GM19043 (cell line): ENCODE measurements at regions not wholly inside any gene's neighbourhood (a gene's known extent, or its start where the extent isn't known, plus 50 kb on each side); places are given as distances from the start of the nearest gene placed in this dataset.

Experiments used
- ATAC-seq: cut with Tn5 transposase; IDR thresholded peaks from one replicate; pipeline ENCODE4 v1.9.1; 2021; ENCODE audit warnings: low read depth; ENCODE audit not compliant: unreplicated experiment

DNA sequence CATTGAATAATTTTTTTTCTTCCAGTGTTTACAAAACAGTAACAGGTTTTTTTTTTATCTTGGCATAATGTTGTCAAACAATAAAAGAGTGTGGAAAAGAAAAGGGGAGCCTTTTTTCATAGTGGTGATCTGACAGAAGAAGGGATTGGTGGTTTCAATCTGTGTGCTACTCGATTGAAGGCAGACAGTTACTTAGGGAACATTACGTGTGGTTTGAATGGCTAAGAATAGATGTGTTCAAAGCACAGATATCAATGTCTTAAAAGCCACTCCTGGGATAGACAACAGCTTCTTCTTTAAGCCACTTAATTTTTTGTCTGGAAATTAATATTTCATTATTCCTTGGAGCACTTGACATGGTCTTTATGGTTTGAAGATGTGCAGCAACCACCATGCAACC, 558.6 kb upstream of the ADGRL2 start:
- ATAC-seq = no peak

DNA sequence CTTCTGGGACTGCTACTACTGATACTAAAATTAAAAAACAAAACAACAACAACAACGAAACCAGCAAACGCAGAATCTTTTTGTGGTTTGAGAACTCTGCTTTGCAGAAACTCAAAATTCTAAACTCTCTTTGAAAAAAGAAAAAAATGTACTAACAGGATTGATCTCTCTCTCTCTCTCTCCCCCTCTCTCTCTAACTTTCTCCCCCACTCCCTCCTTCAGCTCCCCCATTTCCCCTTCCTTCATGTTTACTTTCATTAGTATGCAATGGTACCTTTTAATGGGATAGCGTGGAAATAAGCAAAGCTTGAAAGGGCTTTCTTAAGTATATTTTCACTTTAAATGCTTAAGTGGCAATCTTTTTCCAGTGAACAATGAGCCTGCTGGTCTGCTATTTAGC, 562.6 kb upstream of the ADGRL2 start:
- no peak for ATAC-seq

DNA sequence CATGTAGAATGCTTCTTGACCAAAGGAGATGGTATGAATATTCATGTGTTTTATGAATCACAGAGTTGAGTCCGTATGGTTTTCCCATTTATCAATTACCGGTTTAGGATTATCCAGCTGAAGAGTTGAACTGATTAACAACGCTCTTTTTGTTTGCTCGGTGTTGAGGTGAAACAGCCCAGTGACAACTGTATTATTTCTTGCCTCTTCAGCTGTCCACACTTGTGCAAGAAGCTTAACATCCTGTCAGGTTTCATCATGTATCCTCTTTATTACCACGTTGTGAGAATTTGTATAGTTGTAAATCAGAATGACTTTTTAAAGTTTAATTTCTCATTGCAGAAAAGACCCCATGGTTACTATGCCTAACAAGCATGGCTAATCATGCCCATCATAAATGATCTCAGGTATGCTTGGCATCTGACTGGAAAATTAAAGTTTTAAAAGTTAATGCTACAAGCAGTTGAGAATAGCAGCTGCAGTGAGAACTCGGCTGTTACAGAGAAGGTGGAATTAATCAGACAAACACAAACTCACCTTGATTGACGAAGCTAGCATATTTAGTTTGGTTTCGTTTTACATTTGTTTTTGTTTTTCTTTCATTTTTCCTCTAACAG, 563.2 kb upstream of the ADGRL2 start:
- no peak for ATAC-seq

DNA sequence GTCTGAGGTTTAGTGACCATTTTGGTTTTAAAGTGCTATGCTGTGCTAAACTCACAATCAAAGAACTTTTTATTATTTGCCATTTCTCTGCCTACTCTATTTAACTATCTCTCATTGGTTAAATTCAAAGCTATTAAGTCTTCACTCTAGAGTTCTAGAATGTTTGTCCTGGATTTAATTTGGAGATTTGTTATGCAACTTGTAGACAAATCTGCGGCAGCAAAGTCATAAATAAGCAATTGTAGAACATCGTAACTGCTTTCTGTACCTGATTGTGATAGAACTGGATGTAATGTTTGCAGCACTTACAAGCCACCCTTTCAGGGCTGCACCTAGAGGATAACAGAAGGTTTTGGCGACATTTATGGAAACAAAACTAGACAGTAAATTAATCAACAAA, 566.5 kb upstream of the ADGRL2 start:
- ATAC-seq = no peak

DNA sequence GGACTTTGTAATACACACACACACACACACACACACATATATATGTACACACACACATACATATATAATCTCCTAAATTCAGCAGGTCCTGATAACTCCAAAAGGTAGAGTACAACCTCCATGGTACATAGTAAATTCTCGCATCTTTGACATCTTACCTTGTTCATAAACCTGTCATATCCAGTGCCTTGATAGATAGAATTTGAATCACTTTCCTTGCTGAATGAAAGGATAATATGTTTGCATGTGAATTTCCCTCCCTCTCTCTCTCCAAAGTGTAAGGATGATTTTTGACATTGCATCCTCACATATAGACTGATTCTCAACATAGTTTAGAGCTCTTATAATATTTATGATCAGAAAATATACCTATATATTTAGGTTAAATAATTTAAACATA, 567.1 kb upstream of the ADGRL2 start:
- no peak for ATAC-seq

DNA sequence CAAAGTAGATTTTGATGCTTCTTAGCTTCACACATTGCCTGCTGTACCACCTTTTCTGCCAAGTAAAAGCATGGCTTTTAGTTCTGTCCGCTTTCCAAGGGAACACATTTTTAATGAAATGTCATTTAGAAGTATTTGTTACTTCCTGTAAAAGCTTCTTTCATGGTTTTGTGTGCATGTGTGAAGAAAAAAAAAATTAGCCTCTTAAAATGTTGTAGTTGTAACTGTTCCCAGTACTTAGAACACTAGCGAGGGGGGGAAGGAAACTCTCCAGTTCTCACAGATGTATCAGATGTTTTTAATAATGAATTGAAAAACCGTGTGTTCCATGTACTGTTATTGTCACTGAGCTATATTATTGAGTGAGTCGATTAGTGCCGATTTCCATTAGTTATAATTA, 568.3 kb upstream of the ADGRL2 start:
- ATAC-seq = no peak

DNA sequence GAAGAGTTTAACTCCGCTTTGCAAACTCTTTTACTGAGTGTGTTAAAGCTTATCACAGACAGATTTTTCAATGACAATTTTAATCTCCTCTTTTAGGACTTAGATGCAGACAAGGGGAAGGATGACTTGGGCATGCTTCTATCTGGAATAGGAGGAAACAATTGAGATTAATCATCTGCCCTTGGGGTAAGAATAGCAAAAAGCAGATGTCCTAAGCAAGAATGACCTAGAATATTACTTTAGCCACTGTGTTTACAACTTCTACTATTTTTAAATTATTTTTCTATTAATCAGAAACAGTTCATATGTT, 569.0 kb upstream of the ADGRL2 start:
- ATAC-seq = no peak

DNA sequence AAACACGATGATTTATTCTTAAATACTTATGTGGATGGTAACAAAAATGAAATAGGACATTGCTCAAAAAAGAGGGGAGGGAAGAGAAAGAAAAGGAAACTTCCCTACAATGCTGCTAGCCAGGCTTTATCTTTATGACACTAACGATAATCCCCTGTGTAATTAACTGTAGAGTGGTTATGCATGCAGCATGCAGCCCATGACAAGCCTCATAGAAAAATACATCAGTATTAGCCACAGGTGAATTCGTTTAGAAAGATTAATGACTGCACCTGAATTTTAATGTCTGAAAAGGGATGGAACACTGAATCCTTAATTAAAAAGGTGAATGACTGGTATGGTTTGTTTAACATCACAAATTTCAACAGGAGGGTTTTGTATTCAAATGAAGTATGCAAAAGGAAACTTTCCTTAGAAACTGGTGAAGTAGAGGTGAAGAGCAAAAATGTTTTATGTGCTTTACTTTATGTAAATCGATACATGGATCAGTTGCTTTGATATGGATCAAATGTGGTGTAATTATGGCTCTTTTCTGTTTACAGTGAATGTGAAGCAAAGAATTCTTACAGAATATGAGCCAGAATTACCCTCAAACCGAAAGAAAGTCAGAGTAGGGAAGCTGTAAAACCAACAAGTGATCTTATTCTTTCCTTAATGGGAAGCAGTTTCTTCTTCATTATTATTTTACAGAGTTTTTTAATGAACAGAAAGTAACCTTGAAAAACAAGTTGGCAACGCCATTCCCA, 569.6 kb upstream of the ADGRL2 start:
- no peak for ATAC-seq

DNA sequence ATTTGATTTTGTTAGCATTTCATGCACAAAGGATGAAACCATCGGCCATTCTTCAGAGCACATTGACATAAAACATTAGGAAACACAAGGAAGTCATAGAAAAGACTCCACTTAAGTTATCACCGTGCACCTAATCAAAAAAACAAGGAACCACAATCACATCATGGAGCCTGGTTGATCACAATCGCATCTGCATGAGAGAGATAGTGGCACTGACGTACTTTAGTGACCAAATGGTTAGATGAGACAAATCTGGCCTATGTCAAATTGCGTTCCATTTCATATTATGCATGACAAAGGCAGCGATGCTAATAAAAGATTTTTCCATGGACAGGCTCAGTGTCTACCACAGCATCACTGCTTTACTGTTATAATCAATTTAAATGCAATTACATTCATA, 571.8 kb upstream of the ADGRL2 start:
- ATAC-seq = no peak

DNA sequence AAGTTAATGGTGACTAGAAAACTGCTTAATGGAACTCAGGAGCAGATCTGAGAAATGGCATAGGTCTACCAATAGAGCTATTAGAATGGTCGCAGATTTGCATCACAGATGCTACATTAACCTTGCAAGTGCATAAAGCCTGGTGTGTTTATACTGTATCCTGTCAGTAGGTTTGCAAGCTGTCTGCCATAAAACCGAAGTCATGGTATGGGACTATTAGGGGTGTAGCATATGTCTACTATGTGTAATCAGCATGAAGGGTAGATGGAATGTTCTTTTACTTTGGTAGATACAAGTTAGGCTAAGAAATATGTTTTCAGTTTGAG, 574.2 kb upstream of the ADGRL2 start:
- ATAC-seq = no peak

DNA sequence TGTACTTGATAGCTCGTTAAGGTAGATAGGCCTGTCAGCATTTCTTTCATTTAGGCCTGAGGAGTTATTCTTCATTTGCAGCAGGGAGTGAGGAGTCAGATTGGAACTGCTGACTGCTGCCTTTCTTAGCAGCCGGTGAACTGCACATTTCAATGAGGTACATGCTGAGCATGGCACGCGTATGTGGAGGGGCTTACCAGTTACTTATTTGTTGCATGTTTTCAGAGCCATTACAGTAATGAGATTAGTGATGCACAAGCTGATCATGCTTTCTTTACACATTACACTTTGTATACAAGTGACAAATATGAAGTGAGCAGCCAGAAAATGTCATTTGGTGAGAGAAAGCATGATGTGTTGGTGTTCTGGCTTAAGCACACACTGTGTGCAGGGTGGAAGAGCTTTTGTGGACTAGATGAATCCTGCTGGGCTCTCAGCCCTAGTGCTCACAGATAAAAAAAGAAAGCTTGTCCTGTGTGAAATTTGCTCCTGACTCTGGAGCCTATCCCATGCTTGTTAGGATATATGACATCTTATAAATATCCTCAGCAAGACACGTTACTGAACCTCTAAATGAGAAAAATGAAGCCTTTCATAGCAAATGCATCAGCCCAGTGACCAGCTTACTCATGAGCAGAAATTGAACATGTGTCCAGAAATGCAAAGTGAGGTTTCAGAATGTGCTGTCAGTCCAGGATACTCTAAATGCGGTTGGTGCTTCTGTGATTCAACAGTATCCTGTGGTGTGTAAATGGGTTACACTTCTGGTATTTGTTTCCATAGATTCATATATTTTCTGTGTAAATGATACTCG, 574.7 kb upstream of the ADGRL2 start:
- no peak for ATAC-seq

DNA sequence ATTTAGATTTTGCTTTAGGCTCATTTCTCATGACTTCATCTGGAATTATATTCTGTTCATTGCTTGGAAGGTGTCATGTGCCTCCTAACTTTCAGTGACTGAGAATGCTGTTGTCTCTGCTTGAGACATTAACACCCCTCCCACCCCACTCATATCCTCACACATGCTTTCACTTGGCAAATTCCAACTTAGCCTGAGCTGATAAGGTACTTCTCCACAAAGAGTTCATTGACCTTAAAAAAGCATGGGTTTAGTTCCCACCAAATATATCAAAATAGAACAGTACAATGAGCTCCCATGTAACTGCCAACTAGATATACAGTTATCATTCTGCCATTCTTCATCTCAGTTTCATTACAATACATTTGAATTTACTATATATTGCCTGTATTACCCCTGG, 576.5 kb upstream of the ADGRL2 start:
- no peak for ATAC-seq

DNA sequence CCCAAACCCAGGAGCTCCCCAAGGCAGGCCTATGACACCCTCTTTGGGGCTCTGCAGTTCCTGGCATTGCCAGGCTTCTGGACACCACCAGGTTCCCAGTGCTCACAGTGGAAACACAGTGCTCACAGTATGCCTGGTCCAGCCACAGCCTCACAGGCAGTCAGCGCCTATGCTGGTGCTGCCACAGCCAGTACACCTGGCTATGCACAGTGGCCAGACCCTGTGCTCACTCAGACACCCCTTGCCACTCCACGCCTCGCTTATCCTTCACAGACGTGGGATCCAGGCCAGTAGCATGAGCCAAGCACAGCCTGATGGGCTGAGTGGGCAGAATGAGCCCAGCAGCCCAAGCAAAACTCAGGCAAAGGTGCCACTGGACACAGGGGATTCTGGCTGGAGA, 579.2 kb upstream of the ADGRL2 start:
- ATAC-seq = no peak

DNA sequence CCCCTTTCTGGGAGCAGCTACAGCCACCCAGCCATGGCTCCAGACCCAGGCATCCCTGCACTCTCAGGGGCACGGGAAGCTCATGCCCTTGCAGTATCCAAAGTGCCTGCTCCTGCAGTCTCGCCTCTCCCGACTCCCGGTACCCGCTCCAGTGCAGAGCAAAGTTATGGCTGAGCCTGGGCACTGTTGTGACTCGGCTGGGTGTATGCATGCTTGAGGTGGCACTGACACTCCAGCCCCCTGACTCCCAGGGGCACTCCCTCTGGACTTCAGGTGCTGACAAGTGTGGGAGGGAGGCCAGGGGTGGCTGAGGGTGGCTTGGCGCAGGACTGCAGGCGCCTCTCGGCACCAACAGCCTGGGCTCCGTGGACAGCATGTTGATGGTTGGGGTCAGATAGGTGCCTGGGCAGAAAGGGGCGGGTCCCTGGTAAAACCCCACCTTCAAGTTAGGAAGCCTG, 580.1 kb upstream of the ADGRL2 start:
- ATAC-seq = no peak

DNA sequence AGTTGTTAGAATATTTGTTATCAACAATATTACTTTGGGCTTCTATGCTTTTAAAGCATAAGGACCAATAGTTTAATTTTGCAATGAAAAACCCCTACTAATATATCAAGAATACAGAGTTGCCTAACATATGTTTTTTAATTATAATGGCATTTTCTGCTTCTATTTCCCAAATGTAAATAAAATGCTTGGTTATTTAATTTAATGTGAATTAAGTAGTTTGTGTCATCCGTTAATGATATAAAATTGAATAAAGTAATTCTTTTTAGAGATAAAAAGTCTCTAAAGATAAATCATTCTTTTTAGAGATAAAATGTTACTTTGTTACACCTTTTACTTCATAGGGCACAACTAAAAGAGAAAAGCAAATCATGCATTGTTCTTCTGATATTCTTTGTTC, 583.7 kb upstream of the ADGRL2 start:
- ATAC-seq = no peak

DNA sequence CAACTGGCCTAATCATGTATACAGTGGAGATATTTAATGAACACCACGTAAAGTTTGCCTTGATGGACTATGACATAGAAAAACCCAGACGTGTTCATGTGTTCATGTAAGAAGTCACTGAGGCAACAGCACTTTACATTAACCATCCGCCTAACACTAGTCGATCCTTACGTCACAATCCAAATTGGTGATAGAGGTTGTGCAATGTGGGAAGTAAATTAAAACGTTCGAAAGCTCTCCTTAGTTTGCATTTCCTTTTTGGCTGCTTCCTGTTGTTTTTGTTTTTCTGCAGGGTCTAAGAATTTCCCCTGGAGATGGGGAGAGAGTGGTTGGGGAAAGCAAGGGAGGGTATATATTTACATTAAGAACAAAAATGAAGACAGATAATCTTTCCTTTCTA, 587.5 kb upstream of the ADGRL2 start:
- ATAC-seq = no peak

DNA sequence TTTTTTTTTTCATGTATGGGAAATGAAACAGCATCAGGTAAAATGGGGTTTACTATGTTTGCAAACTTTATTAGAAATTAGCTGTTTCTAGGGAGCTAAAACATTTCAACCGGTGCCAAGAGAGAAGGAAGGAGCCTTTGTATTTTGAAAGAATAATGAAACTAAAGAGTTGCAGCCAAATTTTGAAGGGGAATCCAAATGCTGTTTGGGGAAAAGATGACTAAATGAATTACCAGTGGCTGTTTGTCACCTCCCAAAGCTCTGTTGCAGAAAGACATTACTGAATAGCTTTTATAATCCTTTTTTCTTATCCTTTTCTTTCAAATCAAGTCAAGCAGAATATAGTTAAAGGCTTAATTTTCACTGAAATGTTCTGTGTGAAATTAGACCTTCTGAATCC, 591.3 kb upstream of the ADGRL2 start:
- no peak for ATAC-seq

DNA sequence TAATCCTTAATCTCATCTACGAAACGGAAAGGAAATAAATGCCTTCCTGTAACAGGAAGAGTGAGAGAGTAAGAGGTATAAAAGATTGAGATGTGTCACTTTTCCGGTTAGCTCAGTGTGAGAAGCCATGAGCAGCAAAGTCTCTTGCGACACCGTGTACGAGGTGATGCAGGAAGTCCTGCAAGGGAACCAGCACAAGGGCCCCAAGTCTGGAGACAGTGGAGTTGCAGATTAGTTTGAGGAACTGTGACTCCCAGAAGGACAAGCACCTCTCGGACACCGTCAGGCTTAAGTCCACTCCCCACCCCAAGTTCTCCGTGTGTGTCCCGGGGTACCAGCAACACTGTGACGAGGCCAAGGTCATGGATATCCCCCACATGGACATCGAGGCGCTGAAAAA, 592.3 kb upstream of the ADGRL2 start:
- no peak for ATAC-seq

DNA sequence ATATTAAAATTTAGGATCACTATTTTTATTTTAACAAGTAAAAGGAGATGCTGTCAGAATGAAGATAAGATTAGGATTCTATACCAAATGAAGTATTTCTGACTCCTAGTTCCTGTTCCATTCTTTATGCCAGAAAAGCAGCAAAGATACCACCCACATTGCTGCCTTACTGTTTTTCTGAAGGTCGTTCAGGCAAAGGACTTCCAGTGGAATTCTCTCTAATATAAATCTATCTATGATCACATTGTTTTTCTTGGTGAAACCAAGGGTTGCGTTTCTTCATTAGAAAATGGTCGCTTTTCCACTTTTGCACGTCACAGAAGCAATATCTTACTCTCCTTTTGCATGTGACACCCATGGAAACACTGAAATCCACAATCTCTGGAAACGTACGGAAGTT, 594.8 kb upstream of the ADGRL2 start:
- no peak for ATAC-seq

DNA sequence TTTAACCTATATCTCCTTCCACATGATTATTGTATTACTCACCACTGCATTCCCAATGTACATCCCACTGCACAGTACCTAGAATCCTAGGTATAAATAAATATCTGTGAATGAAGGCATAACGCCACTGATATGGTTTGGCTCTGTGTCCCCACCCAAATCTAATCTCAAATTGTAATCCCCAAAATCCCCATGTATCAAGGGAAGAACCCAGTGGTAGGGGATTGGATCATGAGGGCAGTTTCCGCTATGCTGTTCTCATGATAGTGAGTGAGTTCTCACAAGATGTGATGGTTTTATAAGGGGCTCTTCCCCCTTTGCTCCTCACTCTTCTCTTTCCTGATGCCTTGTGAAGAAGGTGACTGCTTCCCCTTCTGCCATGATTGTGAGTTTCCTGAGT, 599.0 kb upstream of the ADGRL2 start:
- no peak for ATAC-seq

DNA sequence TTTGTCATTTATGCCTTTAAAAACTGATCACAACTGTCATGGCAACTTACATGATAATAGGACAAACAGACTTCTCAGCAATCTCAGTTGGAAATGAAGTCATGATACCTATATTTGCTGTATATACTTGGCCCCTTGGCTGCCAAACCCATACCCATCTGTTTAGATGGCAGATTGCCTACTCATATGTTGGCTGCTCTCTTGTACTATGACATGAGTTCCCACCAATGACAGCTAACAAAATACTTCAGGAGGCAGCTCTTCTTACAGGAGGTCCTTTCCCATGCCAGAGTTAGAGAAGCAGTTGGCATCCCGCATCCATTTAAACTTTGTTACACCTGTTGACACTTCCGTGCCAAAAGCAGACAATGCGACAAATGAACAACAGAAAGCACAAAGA, 603.1 kb upstream of the ADGRL2 start:
- ATAC-seq = no peak
